Stomach (tissue), 8 donors: ENCODE measurements at regions not wholly inside any gene's neighbourhood (a gene's known extent, or its start where the extent isn't known, plus 50 kb on each side); places are given as distances from the start of the nearest gene placed in this dataset.
A peak's percentile ranks its signal among the peaks of the same experiment; 100 is the strongest.

Source experiments
- DNase-seq, 2 donors: peaks; one replicate each; pipeline versions ENCODE4 v3.0.0 to v3.0.0-alpha.2; 2013 to 2019
- H3K27ac ChIP-seq, 5 donors: fragments of 200-600 bp in 4 of 5; sonication (generic) in 4 of 5; one replicate each; pipeline ENCODE4 v1.5.1; 2013 to 2019; ENCODE audit warnings: mild to moderate bottlenecking in 1 of 5, moderate library complexity in 1 of 5
- H3K27me3 ChIP-seq, 3 donors: fragments of 200-600 bp; sonication (generic); one replicate each; pipeline ENCODE4 v1.5.1; 2017 to 2019; ENCODE audit warnings: mixed run types in 1 of 3
- H3K36me3 ChIP-seq, 4 donors: fragments of 200-600 bp; sonication (generic); 1 replicate in 3 of 4; 2 replicates in 1 of 4; pipeline ENCODE4 v1.5.1; 2016 to 2019
- H3K4me1 ChIP-seq, 4 donors: fragments of 200-600 bp; sonication (generic); one replicate each; pipeline ENCODE4 v1.5.1; 2016 to 2019
- H3K4me3 ChIP-seq, 4 donors: fragments of 200-600 bp; sonication (generic) in 3 of 4; one replicate each; pipeline ENCODE4 v1.5.1; 2016 to 2019; ENCODE audit warnings: mild to moderate bottlenecking in 1 of 4
- H3K9me3 ChIP-seq, 4 donors: fragments of 200-600 bp; sonication (generic); one replicate each; pipeline ENCODE4 v1.5.1; 2016 to 2019
- EP300 ChIP-seq: sonication (generic); formaldehyde crosslinking; IDR thresholded peaks from one replicate; pipeline ENCODE4 v1.6.1; 2017; ENCODE audit warnings: antibody characterized with exemption
- POLR2A ChIP-seq, 4 donors: fragments of 450-650 bp; IDR thresholded peaks; one replicate each; pipeline ENCODE4 v1.6.1; 2016; ENCODE audit warnings: antibody characterized with exemption in 4 of 4, control low read depth in 2 of 4, mild to moderate bottlenecking in 1 of 4, moderate library complexity in 1 of 4
- POLR2AphosphoS5 ChIP-seq, 3 donors: sonication (generic); formaldehyde crosslinking; IDR thresholded peaks; one replicate each; pipeline ENCODE4 v1.6.1; 2016; ENCODE audit warnings: antibody characterized with exemption in 3 of 3
- WGBS, 5 donors: extraction: QIAGEN DNeasy Blood & Tissue Kit in 3 of 5; methylation state at CpG; one replicate each; pipeline versions ENCODE4 v1.1.5 to v1.1.7; 2013 to 2018; 5-methylcytosine and 5-hydroxymethylcytosine counted together
- intact Hi-C: fragments of 100-400 bp; cut with DNase I; formaldehyde crosslinking; loops from one replicate; pipeline ENCODE4 v1.15.1; 2023; ENCODE audit warnings: low total_unique reads
- TF ChIP-seq, protein P1 (sequence below), 7 experiments: fragments of 450-650 bp in 4 of 7; fragments of 200-600 bp in 3 of 7; sonication (generic) in 3 of 7; IDR thresholded peaks; one replicate each; pipeline ENCODE4 v1.5.1; 2016 to 2019; ENCODE audit warnings: antibody characterized with exemption in 7 of 7, control low read depth in 2 of 7, mild to moderate bottlenecking in 1 of 7
- donor health status: healthy with polysubstance abuse.
- donor health status: Bipolar disorder and iron deficiency.
- donor health status: healthy.

DNA sequence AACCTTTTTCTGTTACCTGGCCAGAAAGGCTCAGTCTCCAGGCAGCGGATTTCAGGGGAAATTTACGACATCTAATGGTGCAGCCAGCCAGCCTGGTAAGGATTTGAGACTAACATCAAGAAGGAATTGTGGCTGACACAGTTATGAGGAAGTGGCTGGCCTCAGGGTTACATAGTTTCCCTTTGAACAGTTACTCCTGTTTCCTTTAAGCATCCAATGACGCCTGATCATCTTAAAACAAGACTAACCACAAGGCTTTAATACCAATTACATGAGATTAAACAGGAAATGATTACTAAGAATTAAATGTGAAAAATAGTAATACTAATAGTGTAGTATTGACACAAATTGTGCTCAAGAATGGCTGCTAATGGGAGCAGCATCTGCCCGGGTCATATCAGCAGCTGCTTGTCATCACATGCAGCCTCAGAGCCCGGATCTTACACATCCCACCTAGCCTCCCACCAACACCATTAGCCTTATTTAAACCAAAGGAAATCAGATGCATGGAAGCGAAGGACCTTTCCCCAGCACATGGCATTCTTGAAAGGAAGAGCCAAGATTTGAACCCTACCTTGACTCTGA is 431.8 kb downstream of the PMP22 start:
- no peaks in the 10 kb centered on the region for H3K4me1 ChIP-seq
- no peak for TF ChIP-seq POLR2AphosphoS5 (IDR thresholded peaks at IDR 0.05)
- peaks cover 0 to 10% (median 0%) of the 10 kb centered on the region in 4 donors for H3K9me3 ChIP-seq
- 52 to 65% (median 59%) methylated on average over 6 of the region's 6 CpGs for WGBS, 5 donors
- H3K36me3 ChIP-seq = no peaks in the 10 kb centered on the region
- no peak overlapping the region for H3K4me3 ChIP-seq
- intact Hi-C loops = no loop called here
- H3K27me3 ChIP-seq = peaks cover 0 to 6% (median 0%) of the 10 kb centered on the region in 3 donors
- H3K27ac ChIP-seq = no peak overlapping the region
- DNase-seq = peak in 1 of 2 donors; percentile 11

DNA sequence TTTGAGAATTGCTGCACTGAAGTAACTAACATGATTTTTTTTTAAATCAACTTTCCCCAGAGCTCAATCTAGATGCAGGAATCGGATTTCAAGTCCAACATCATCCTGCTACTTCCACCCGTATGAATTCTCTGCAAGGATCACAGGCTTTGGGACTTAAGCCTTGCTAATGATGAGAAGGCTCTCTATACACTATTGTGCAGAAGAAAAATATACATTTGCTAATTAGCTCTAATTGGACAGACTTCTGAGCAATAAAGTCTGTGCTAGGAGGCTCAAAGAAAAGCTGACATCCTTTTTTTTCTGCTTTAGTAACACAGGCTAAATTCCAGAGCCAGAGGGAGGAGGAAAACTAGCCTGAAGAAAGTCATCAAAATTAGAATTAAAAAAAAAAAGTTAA is 433.6 kb downstream of the PMP22 start:
- Histone ChIP-seq H3K9me3 (peaks cover 0 to 10% (median 0%) of the 10 kb centered on the region in 4 donors), H3K27me3 (peaks cover 0 to 6% (median 0%) of the 10 kb centered on the region in 3 donors), H3K4me3 (no peak overlapping the region), H3K36me3 (no peaks in the 10 kb centered on the region), H3K27ac (no peak overlapping the region), H3K4me1 (no peaks in the 10 kb centered on the region)
- DNase-seq = no peak
- WGBS, 5 donors = 17 to 30% (median 25%) methylated on average over 2 of the region's 2 CpGs
- intact Hi-C loops = no loop called here
- no peak for TF ChIP-seq POLR2A (IDR thresholded peaks at IDR 0.05)
- TF ChIP-seq POLR2AphosphoS5 (IDR thresholded peaks at IDR 0.05) = no peak
- TF ChIP-seq, protein P1, sequence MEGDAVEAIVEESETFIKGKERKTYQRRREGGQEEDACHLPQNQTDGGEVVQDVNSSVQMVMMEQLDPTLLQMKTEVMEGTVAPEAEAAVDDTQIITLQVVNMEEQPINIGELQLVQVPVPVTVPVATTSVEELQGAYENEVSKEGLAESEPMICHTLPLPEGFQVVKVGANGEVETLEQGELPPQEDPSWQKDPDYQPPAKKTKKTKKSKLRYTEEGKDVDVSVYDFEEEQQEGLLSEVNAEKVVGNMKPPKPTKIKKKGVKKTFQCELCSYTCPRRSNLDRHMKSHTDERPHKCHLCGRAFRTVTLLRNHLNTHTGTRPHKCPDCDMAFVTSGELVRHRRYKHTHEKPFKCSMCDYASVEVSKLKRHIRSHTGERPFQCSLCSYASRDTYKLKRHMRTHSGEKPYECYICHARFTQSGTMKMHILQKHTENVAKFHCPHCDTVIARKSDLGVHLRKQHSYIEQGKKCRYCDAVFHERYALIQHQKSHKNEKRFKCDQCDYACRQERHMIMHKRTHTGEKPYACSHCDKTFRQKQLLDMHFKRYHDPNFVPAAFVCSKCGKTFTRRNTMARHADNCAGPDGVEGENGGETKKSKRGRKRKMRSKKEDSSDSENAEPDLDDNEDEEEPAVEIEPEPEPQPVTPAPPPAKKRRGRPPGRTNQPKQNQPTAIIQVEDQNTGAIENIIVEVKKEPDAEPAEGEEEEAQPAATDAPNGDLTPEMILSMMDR (IDR thresholded peaks at IDR 0.05) = no peak
- no peak for TF ChIP-seq EP300

DNA sequence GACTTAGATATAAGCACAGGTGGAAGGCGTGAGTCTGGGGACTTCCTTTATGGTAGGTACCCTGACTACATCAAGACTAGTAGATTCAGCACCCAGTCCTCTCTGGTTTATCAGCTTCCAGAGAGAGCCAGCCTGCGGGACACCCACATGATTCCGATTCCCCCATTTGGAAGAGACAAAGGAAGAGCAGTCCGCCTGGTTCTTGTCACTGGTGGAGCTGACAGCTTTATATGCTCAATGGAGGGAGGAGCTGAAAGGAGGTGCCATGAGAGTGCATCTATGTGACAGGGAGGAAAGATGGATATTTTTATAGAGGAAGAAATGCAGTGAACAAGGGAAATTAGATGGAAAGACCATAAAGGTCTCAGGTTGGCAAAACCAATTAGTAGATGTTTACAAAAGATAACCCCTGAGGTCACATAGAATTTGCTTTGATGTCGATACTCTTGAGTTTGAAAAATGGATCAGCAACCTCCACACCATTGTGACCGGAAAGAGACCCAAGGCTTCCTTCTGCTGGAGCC is 437.7 kb downstream of the PMP22 start:
- Histone ChIP-seq H3K27ac (no peak overlapping the region), H3K4me1 (no peaks in the 10 kb centered on the region), H3K9me3 (peaks cover 0 to 15% (median 11%) of the 10 kb centered on the region in 4 donors), H3K36me3 (no peaks in the 10 kb centered on the region), H3K27me3 (no peaks in the 10 kb centered on the region), H3K4me3 (no peak overlapping the region)
- no peak for TF ChIP-seq POLR2AphosphoS5 (IDR thresholded peaks at IDR 0.05)
- TF ChIP-seq EP300 = no peak
- no peak for TF ChIP-seq POLR2A (IDR thresholded peaks at IDR 0.05)
- TF ChIP-seq, protein P1 (IDR thresholded peaks at IDR 0.05) = no peak
- no peak for DNase-seq
- WGBS, 5 donors = 55 to 66% (median 59%) methylated on average over 6 of the region's 6 CpGs
- intact Hi-C loops = no loop called here

DNA sequence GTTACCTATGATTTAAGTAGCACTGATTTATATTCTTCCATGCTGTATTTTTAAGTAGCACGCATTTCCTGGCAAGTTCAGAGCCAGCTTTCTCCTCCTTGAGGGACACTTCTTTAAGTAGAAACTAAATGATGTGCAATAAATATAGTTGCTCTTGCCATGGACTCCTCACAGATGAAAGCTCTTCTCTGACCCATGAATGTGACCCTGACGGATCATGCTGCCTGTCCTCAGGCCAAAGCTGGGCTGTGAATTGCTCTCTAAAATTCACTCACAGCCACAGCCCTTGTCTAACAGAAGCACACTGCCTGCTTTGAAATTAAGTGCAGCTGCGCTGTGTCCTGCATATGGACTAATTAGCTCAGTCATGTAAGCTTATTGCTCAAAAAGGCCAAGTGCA is 438.8 kb downstream of the PMP22 start:
- H3K4me1 ChIP-seq = no peaks in the 10 kb centered on the region
- TF ChIP-seq, protein P1 (IDR thresholded peaks at IDR 0.05) = no peak
- TF ChIP-seq POLR2A (IDR thresholded peaks at IDR 0.05) (no peak), POLR2AphosphoS5 (IDR thresholded peaks at IDR 0.05) (no peak), EP300 (no peak)
- peaks cover 0 to 15% (median 11%) of the 10 kb centered on the region in 4 donors for H3K9me3 ChIP-seq
- DNase-seq = no peak
- intact Hi-C loops = no loop called here
- no peak overlapping the region for H3K4me3 ChIP-seq
- H3K27me3 ChIP-seq = no peaks in the 10 kb centered on the region
- H3K36me3 ChIP-seq = no peaks in the 10 kb centered on the region
- H3K27ac ChIP-seq = no peak overlapping the region
- 66 to 88% (median 85%) methylated on average over 3 of the region's 3 CpGs for WGBS, 5 donors

DNA sequence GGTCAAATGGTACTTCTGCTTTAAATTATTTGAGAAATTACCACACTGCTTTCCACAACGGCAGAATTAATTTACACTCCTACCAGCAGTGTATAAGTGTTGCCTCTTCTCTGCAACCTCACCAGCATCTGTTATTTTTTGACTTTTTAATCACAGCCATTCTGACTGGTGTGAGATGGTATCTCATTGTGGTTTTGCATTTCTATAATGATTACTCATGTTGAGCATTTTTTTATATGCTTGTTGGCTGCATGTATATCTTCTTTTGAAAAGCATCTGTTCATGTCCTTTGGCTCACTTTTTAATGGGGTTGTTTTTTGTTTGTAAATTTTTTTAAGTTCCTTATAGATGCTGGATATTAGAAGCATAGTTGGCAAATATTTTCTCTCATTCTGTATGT is 446.7 kb downstream of the PMP22 start:
- Histone ChIP-seq H3K9me3 (peaks cover 0 to 5% (median 1%) of the 10 kb centered on the region in 4 donors), H3K4me3 (no peak overlapping the region), H3K36me3 (no peaks in the 10 kb centered on the region), H3K27ac (no peak overlapping the region), H3K4me1 (no peaks in the 10 kb centered on the region), H3K27me3 (no peaks in the 10 kb centered on the region)
- TF ChIP-seq POLR2A (IDR thresholded peaks at IDR 0.05) (no peak), POLR2AphosphoS5 (IDR thresholded peaks at IDR 0.05) (no peak), EP300 (no peak)
- TF ChIP-seq, protein P1 (IDR thresholded peaks at IDR 0.05) = no peak
- no peak for DNase-seq
- 72 to 87% (median 81%) methylated on average over 1 of the region's 1 CpG for WGBS, 5 donors
- intact Hi-C loops = no loop called here
